ENCODE measurements at regions not wholly inside any gene's neighbourhood (a gene's known extent, or its start where the extent isn't known, plus 50 kb on each side); places are given as distances from the start of the nearest gene placed in this dataset.
"Not testable (repeated sequence)": the region's sequence is repeated elsewhere in the genome, so short reads cannot be mapped to it uniquely, and the experiment has no call there.

- DNase-seq (ENCODE audit: low read depth in 2 of 2) = not testable (repeated sequence)
Measured at GRCh38 chr12:69187572-69187971, 51.8 kb upstream of the CPSF6 start.

DNA sequence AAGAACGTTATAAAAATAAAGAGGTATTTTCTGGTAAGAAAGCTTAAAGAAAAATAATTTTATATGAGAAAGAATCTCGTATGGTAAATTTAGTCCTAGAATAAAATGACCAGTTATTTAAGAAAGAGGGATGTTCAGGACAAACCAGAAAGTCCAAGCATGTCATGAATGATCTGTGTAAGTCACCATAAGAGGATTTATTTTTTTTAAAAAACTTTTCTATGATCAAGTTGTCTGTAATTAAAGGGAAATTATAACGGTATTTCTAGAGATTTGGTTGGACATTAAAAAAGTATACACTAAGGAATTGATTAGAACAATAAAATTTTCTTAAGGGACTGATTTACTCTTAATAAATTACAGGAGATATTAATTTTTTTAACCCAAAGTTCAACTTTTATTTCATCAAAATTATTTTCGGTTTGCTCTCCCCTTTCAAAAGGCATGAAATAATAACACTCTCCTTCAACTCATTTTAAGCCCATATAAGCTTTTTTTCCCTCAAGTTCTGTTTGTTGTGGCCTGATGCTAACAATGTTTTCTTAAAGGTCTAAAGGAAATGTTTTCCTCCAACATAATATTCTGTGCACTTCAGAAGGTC is 49.9 kb upstream of the CPSF6 start:
- no peak for DNase-seq (ENCODE audit: low read depth in 2 of 2)

All from stimulated activated CD4-positive, alpha-beta T cell treated with anti-CD3 and anti-CD28 coated beads, Interleukin-4, amount 100 ng/mL, for 48 hours (primary cell).